GM12878 (cell line): ENCODE measurements at regions not wholly inside any gene's neighbourhood (a gene's known extent, or its start where the extent isn't known, plus 50 kb on each side); places are given as distances from the start of the nearest gene placed in this dataset.

Source experiments
- ATF2 ChIP-seq: IDR thresholded peaks from 2 replicates; pipeline ENCODE4 v1.6.1; 2012; ENCODE audit warnings: low read length, inconsistent platforms
- CTCF ChIP-seq, 3 experiments: IDR thresholded peaks in 2 of 3; conservative IDR thresholded peaks in 1 of 3; 2 replicates each; pipeline ENCODE4 v1.5.1; 2011; ENCODE audit warnings: low read depth in 3 of 3, low read length in 3 of 3, mild to moderate bottlenecking in 3 of 3, control low read depth in 2 of 3, moderate library complexity in 2 of 3, inconsistent platforms in 1 of 3, mixed read lengths in 1 of 3; ENCODE audit not compliant: control insufficient read depth in 2 of 3, insufficient read depth in 1 of 3; ENCODE audit errors: extremely low read depth in 1 of 3
- EGR1 ChIP-seq, 2 experiments: IDR thresholded peaks; 1 replicate in 1 of 2; 2 replicates in 1 of 2; pipeline ENCODE4 v1.6.1; 2011 to 2012; ENCODE audit warnings: low read depth in 2 of 2, low read length in 2 of 2, borderline replicate concordance in 1 of 2, mild to moderate bottlenecking in 1 of 2, moderate library complexity in 1 of 2
- MYC ChIP-seq: IDR thresholded peaks from 2 replicates; pipeline ENCODE4 v1.6.1; 2011; ENCODE audit warnings: mild to moderate bottlenecking, low read length, moderate library complexity, inconsistent platforms; ENCODE audit not compliant: insufficient read depth, insufficient replicate concordance, insufficient read length, severe bottlenecking
- PBX3 ChIP-seq: IDR thresholded peaks from 2 replicates; pipeline ENCODE4 v1.6.1; 2011; ENCODE audit warnings: mild to moderate bottlenecking, low read depth, low read length, moderate library complexity; ENCODE audit not compliant: insufficient replicate concordance
- POLR2A ChIP-seq: IDR thresholded peaks from 2 replicates; pipeline ENCODE4 v1.6.1; 2011; ENCODE audit warnings: low read depth, mild to moderate bottlenecking, low read length
- SMC3 ChIP-seq: IDR thresholded peaks from 2 replicates; pipeline ENCODE4 v1.6.1; 2011; ENCODE audit warnings: low read length, improper control_type of control experiment, borderline replicate concordance
- TAF1 ChIP-seq: IDR thresholded peaks from 2 replicates; pipeline ENCODE4 v1.6.1; 2011; ENCODE audit warnings: mild to moderate bottlenecking, low read depth, low read length, borderline replicate concordance

- TF ChIP-seq CTCF (IDR thresholded peaks at IDR 0.05 in 2 of 3, conservative IDR thresholded peaks at IDR 0.05 in 1 of 3; ENCODE audit: control insufficient read depth in 2 of 3, extremely low read depth in 1 of 3, insufficient read depth in 1 of 3, low read depth in 3 of 3, low read length in 3 of 3), result no peak
- TF ChIP-seq ATF2, result no peak
- TF ChIP-seq PBX3, result no peak
- no peak for TF ChIP-seq MYC
- TF ChIP-seq TAF1, result no peak
- TF ChIP-seq POLR2A, result no peak
- TF ChIP-seq EGR1 (IDR thresholded peaks at IDR 0.05; ENCODE audit: borderline replicate concordance in 1 of 2, low read depth in 2 of 2, low read length in 2 of 2), result no peak
- TF ChIP-seq SMC3, result no peak
Measured at GRCh38 chr18:68461481-68462018, 253.4 kb downstream of the TMX3 start.
